ENCODE measurements at regions not wholly inside any gene's neighbourhood (a gene's known extent, or its start where the extent isn't known, plus 50 kb on each side); places are given as distances from the start of the nearest gene placed in this dataset.

GRCh38 chr7:1321411-1322239 lies 89.0 kb downstream of the UNCX start:
- no peak for DNase-seq

- DNase-seq: no peak
Measured at GRCh38 chr7:1322240-1323110, 89.8 kb downstream of the UNCX start.

- no peak for DNase-seq
Measured at GRCh38 chr7:1323178-1324027, 90.7 kb downstream of the UNCX start.

- no peak for DNase-seq
Measured at GRCh38 chr7:1324028-1324900, 91.6 kb downstream of the UNCX start.

- DNase-seq: no peak
Measured at GRCh38 chr7:1325246-1325645, 92.6 kb downstream of the UNCX start.

- DNase-seq: no peak
Measured at GRCh38 chr7:1325646-1326510, 93.2 kb downstream of the UNCX start.

- no peak for DNase-seq
Measured at GRCh38 chr7:1326511-1326785, 93.8 kb downstream of the UNCX start.

- no peak for DNase-seq
Measured at GRCh38 chr7:1329261-1329660, 96.6 kb downstream of the UNCX start.

- DNase-seq: no peak
Measured at GRCh38 chr7:1329966-1330800, 97.5 kb downstream of the UNCX start.

- DNase-seq: no peak
Measured at GRCh38 chr7:1330801-1331425, 98.2 kb downstream of the UNCX start.

GRCh38 chr7:1331561-1332467 lies 99.1 kb downstream of the UNCX start:
- DNase-seq: no peak

- no peak for DNase-seq
Measured at GRCh38 chr7:1336509-1336908, 103.8 kb downstream of the UNCX start.

- no peak for DNase-seq
Measured at GRCh38 chr7:1339611-1340010, 106.9 kb downstream of the UNCX start.

GRCh38 chr7:1340031-1340430 lies 107.4 kb downstream of the UNCX start:
- DNase-seq: no peak

GRCh38 chr7:1340461-1341360 lies 108.0 kb downstream of the UNCX start:
- DNase-seq: no peak

GRCh38 chr7:1341361-1342089 lies 108.9 kb downstream of the UNCX start:
- no peak for DNase-seq

GRCh38 chr7:1342090-1342640 lies 109.5 kb downstream of the UNCX start:
- DNase-seq: no peak
